ENCODE measurements at regions not wholly inside any gene's neighbourhood (a gene's known extent, or its start where the extent isn't known, plus 50 kb on each side); places are given as distances from the start of the nearest gene placed in this dataset.

GRCh38 chr13:95381212-95381527, 79.9 kb upstream of the ABCC4 start:
- Histone ChIP-seq H3K27me3 (no peaks in the 10 kb centered on the region), H3K4me3 (no peak overlapping the region), H3K27ac (no peak overlapping the region), H3K36me3 (no peaks in the 10 kb centered on the region), H3K9me3 (ENCODE audit: low read depth) (no peaks in the 10 kb centered on the region), H3K4me1 (ENCODE audit: low read depth) (no peaks in the 10 kb centered on the region)
- TF ChIP-seq, protein P1, sequence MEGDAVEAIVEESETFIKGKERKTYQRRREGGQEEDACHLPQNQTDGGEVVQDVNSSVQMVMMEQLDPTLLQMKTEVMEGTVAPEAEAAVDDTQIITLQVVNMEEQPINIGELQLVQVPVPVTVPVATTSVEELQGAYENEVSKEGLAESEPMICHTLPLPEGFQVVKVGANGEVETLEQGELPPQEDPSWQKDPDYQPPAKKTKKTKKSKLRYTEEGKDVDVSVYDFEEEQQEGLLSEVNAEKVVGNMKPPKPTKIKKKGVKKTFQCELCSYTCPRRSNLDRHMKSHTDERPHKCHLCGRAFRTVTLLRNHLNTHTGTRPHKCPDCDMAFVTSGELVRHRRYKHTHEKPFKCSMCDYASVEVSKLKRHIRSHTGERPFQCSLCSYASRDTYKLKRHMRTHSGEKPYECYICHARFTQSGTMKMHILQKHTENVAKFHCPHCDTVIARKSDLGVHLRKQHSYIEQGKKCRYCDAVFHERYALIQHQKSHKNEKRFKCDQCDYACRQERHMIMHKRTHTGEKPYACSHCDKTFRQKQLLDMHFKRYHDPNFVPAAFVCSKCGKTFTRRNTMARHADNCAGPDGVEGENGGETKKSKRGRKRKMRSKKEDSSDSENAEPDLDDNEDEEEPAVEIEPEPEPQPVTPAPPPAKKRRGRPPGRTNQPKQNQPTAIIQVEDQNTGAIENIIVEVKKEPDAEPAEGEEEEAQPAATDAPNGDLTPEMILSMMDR (IDR thresholded peaks at IDR 0.05; ENCODE audit: low read depth, low read length): no peak
- DNase-seq (ENCODE audit: low read depth in 1 of 2, low spot score in 1 of 2): peak in 1 of 2 donors; percentile 52

GRCh38 chr13:95382411-95382810, 81.2 kb upstream of the ABCC4 start:
- Histone ChIP-seq H3K4me3 (no peak overlapping the region), H3K9me3 (ENCODE audit: low read depth) (no peaks in the 10 kb centered on the region), H3K27ac (no peak overlapping the region), H3K36me3 (no peaks in the 10 kb centered on the region), H3K27me3 (no peaks in the 10 kb centered on the region), H3K4me1 (ENCODE audit: low read depth) (no peaks in the 10 kb centered on the region)
- TF ChIP-seq, protein P1 (IDR thresholded peaks at IDR 0.05; ENCODE audit: low read depth, low read length): no peak
- no peak for DNase-seq (ENCODE audit: low read depth in 1 of 2, low spot score in 1 of 2)

GRCh38 chr13:95382916-95383315, 81.7 kb upstream of the ABCC4 start:
- H3K27ac ChIP-seq: no peak overlapping the region
- no peaks in the 10 kb centered on the region for H3K4me1 ChIP-seq (ENCODE audit: low read depth)
- H3K4me3 ChIP-seq: no peak overlapping the region
- H3K9me3 ChIP-seq (ENCODE audit: low read depth): no peaks in the 10 kb centered on the region
- TF ChIP-seq, protein P1 (IDR thresholded peaks at IDR 0.05; ENCODE audit: low read depth, low read length): no peak
- no peaks in the 10 kb centered on the region for H3K36me3 ChIP-seq
- DNase-seq (ENCODE audit: low read depth in 1 of 2, low spot score in 1 of 2): no peak
- no peaks in the 10 kb centered on the region for H3K27me3 ChIP-seq

DNA sequence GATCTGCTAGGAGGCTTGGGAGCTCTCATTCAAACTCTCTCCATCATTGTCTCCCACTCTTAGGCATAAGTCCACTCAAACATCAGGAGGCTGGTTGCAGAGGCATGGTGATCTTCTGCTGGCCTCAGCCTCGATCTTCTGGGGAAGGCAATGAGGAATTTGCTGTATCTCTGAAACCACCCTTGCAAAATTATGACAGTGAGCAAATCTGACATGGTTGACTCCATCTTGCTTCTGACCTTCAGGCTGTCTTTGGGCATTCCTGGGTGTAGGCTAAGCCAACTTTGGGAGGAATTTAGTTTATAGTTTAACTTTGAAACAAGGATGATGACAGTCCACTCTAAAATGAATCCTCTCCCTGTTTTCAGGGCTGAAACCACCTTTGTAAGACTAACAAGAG, 84.1 kb upstream of the ABCC4 start:
- no peak overlapping the region for H3K27ac ChIP-seq
- TF ChIP-seq, protein P1 (IDR thresholded peaks at IDR 0.05; ENCODE audit: low read depth, low read length): no peak
- DNase-seq (ENCODE audit: low read depth in 1 of 2, low spot score in 1 of 2): no peak
- H3K9me3 ChIP-seq (ENCODE audit: low read depth): no peaks in the 10 kb centered on the region
- no peaks in the 10 kb centered on the region for H3K27me3 ChIP-seq
- no peaks in the 10 kb centered on the region for H3K4me1 ChIP-seq (ENCODE audit: low read depth)
- no peak overlapping the region for H3K4me3 ChIP-seq
- no peaks in the 10 kb centered on the region for H3K36me3 ChIP-seq

- no peak for DNase-seq (ENCODE audit: low read depth in 1 of 2, low spot score in 1 of 2)
- no peaks in the 10 kb centered on the region for H3K36me3 ChIP-seq
- TF ChIP-seq, protein P1 (IDR thresholded peaks at IDR 0.05; ENCODE audit: low read depth, low read length): no peak
- no peak overlapping the region for H3K27ac ChIP-seq
- H3K9me3 ChIP-seq (ENCODE audit: low read depth): no peaks in the 10 kb centered on the region
- no peaks in the 10 kb centered on the region for H3K4me1 ChIP-seq (ENCODE audit: low read depth)
- H3K4me3 ChIP-seq: no peak overlapping the region
- no peaks in the 10 kb centered on the region for H3K27me3 ChIP-seq
Observed at GRCh38 chr13:95385798-95386197, 84.5 kb upstream of the ABCC4 start.

DNA sequence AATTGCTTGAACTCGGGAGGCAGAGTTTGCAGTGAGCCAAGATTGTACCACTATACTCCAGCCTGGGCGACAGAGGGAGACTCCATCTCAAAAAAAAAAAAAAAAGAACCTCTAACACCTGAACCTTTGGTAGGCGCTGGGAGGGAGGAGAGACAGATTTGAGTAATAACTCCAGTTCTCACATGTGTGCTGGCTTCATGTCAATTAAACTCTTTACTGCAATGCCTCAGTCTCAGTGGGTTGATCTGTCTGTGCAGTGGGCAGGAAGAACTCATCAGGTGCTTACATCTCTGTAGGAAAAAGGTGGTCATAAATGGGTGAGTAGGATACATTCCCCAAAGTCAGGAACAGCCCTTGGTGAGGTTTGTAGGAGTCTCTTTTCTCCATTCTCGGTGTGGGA, 85.1 kb upstream of the ABCC4 start:
- Histone ChIP-seq H3K27ac (no peak overlapping the region), H3K9me3 (ENCODE audit: low read depth) (no peaks in the 10 kb centered on the region), H3K36me3 (no peaks in the 10 kb centered on the region), H3K4me3 (no peak overlapping the region), H3K4me1 (ENCODE audit: low read depth) (no peaks in the 10 kb centered on the region), H3K27me3 (no peaks in the 10 kb centered on the region)
- TF ChIP-seq, protein P1 (IDR thresholded peaks at IDR 0.05; ENCODE audit: low read depth, low read length): no peak
- DNase-seq (ENCODE audit: low read depth in 1 of 2, low spot score in 1 of 2): no peak

Measured in cardiac muscle cell (in vitro differentiated cells and primary cell).